KOPT-K1 (cell line): ENCODE measurements at regions not wholly inside any gene's neighbourhood (a gene's known extent, or its start where the extent isn't known, plus 50 kb on each side); places are given as distances from the start of the nearest gene placed in this dataset.

ENCODE experiments used
- H3K27ac ChIP-seq: fragments of 200-600 bp; sonication (generic); 2 replicates; pipeline ENCODE4 v1.5.1; 2016; ENCODE audit warnings: antibody characterized with exemption, mild to moderate bottlenecking, low read depth, low read length; ENCODE audit not compliant: poor library complexity, severe bottlenecking
- H3K36me3 ChIP-seq: fragments of 200-600 bp; sonication (generic); 2 replicates; pipeline ENCODE4 v1.5.1; 2017; ENCODE audit warnings: antibody characterized with exemption, mild to moderate bottlenecking, low read length, moderate library complexity; ENCODE audit not compliant: insufficient read depth
- H3K9me3 ChIP-seq: fragments of 200-600 bp; sonication (generic); 2 replicates; pipeline ENCODE4 v1.5.1; 2017; ENCODE audit warnings: antibody characterized with exemption, low read length, mild to moderate bottlenecking; ENCODE audit not compliant: insufficient read depth, poor library complexity, severe bottlenecking

DNA sequence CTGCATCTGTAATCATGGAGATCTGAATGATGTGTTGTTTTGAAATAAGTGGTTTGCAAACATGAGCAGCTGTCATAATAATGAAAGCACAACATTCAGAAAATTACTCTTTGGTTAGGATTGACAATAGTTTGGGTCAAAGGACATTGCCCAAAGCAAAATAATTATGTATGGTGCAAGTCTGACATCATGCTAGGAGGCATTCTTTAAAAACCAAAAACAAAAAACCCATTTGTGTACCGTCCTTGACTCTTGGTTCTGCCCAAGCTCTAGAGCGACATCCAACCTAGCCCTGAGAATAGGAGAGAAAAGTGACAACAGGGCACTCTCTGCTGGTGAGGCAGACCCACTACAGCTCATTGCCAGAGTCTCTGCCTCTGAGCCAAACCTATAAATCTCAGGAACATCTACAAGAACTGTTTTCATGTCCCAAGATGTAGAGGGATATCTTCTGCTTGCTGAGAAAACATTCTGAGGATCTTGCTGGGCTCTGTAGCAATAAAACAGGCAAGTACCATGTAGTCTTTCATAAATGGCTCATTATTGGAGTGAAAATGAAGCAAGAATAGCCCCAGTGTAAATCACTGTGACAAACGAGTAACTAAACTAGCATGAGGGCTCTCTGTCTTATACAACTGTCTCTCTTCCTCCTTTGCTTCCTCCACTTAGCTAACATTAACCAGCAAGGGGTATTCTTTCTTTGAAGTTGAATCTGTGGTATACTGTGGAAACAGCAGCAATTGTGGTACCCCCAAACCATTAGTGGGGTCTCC lies 266.8 kb upstream of the CXCR4 start:
- Histone ChIP-seq H3K36me3 (no peaks in the 10 kb centered on the region), H3K9me3 (no peaks in the 10 kb centered on the region)

DNA sequence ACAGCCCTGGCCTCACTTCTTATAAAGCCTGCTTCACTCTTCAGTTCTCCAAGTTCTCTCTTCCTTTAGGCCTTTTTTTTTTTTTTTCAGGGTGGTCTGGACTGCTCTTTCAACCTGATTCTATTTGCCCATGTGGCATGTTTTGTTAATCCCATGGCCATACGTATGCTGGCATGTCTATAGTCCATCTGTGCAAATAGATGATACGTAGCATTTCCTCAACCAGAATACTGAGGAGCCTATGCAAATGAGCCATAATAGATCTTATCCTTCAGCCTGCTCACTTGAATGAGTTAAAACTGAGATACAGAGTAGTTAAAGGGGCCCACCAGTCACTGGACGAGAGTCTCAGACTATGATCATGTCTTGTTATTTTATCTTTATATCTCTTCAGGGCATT lies 265.2 kb upstream of the CXCR4 start:
- H3K27ac ChIP-seq, result peak overlapping the region; percentile 78
- H3K9me3 ChIP-seq, result no peaks in the 10 kb centered on the region

More for the DNA sequence above, 266.8 kb upstream of the CXCR4 start:
- H3K27ac ChIP-seq, result no peak overlapping the region

DNA sequence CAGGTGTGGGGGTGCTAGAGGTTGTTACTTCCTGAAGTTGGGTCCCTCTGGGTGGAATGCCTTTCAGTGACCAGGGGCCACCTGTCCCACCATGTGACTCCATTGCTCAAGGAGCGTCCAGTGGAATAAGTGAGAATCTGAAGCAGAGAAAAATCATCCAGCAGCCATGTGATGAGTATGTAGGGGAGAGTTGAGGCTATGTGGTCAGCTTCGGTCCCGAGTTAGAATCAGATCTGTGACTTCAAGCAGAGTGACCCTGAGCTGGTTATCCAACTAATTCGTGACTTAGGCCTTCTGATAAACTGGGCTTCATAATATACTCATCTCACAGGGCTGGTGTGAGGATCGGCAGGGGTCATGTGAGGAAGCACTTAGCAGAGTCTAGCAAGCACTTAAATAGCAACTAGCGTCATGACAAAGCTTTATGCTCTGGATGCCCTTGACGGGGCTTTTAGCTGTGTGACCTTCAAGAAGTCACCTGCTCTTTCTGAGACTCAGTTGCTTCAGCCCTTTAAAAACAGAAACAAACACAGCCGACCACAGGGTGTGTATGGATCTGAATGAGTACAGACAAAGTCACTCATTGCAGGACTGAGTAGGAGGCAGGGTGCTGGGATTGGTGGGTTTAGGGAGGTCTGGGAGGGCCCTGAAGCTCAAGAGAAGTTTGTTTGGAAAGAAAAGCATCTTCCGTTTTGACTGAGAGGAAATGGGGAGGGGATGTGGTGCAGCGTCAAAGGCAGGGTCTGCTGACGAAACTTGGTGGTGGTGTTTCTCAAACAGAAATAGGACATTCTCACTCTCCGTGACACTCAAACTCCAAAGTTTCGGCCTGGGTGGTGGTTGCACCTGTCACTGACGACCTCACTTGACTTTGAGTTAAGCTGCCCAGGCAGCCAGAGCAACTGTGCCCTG lies 264.0 kb upstream of the CXCR4 start:
- Histone ChIP-seq H3K27ac (peak overlapping the region; percentile 78), H3K9me3 (no peaks in the 10 kb centered on the region), H3K36me3 (no peaks in the 10 kb centered on the region)

More for the DNA sequence above, 265.2 kb upstream of the CXCR4 start:
- H3K36me3 ChIP-seq, result no peaks in the 10 kb centered on the region

DNA sequence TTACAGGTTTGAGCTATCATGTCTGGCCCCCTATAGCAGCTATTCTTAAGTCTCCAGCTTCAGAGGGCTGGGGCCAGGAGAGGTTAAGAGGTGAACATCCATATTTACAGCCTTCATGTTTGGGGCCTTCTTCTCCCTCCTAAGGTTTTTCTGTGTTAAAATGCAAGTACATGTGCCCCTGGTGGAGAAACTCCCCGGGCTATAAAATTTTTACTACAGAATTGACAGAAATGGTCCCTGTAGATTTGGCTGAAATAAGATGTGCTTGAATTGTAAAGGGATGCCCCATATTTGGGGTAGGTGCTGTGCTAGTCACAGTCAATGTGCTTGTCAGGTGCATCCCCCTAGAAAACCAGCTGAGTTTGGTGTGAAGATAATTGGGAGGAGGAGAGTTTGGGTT lies 263.3 kb upstream of the CXCR4 start:
- H3K36me3 ChIP-seq, result no peaks in the 10 kb centered on the region
- H3K9me3 ChIP-seq, result no peaks in the 10 kb centered on the region
- H3K27ac ChIP-seq, result peak overlapping the region; percentile 78

DNA sequence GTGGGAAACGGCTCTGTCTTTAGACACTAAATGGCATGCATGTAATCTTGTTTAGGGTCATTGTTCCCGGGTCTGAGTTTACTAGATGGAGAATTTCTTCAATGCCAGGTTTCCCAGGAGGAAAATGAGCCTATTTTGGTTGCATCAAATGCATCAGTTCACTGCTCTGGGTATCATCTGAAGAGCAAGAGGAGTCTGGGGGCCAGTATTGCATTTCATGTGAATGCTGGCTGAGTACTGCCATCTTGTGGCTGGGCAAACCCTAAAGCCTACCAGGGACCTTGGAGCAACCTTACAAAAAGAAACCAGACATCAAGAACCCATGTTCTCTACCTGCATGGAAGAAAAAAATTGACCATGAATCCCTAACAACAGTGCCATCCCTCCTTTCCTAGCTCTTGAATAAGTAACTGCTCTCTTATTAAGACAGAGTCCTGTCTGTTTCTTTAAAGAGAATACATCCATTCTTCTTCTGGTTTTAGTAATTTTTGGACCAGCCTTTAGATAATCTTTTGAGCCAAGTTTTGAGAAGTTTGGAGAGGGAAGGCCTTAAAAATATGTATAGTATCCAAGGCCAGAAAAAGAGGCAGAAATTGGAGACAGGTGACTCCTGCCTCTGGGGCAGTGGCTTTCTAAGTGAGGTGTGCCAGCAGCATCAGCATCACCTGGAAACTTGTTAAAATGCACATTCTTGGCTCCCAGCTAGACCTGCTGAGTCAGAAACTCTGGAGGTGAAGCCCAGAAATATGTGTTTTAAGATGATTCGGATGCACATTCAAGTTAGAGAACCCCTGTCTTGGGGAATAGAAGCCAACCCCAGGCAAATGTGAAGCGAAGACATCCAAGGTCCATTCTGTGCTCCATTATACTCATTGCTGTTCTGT lies 261.0 kb upstream of the CXCR4 start:
- Histone ChIP-seq H3K9me3 (no peaks in the 10 kb centered on the region), H3K36me3 (no peaks in the 10 kb centered on the region), H3K27ac (no peak overlapping the region)

DNA sequence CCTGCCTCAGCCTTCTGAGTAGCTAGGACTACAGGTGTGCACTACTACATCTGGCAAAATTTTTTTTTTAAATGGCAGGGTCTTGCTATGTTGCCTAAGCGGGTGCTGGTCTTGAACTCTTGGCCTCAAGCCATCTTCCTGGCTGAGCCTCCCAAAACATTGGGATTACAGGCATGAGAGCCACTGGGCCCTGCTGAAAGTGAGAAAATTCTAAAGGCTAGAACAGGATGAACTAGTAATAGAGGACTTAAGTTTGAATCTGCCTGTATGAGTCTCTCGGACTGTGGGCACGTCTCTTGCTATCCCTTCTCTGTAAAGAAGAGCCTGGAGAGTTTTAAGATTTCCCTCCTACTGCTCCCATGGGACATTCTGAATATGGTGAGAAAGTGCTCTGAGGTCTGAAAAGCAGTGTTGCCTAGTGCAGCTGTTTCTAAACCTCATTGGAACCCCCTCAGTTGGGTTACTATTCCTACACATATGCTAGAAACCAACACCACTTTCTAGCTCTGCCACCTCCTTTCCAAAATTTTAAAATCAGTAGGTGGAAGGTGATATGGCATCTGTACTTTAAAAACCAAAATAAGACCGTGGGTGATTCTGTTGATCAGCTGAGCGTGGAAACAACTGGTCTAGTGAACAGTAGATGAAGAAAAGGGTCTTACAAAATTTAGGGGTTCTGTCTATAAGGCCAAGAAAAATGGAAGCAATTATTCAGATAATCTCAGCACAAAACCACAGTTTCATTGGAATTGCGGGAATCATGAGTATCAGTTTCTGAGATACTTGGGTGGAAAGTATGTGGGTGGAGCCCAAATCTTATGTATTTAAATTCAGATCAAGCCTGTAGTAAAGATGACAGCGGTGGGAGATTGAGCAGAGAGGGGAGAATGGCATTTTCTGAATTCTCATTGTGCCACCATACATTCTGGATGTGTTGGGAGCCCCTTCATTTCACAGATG lies 259.8 kb upstream of the CXCR4 start:
- Histone ChIP-seq H3K27ac (no peak overlapping the region), H3K36me3 (no peaks in the 10 kb centered on the region), H3K9me3 (no peaks in the 10 kb centered on the region)

DNA sequence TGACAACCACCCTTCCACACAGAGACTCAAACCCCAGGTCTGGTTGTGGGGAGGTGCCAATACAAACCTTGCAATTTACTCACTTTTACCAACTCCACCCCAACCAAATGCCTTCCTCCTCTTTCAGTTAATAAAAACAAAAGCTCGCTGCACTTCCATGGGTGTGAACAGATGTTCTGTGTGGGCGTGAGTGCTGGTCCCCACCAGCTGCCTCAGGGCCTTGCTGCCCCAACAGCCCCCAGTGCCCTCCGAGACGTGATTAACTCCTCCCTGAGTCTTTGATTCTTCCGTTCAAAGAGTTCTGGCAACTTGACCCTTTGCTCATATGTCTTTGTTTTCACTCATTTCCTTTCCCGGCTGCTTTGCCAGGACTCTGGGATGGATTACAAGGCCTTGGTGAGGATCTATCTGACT lies 258.9 kb upstream of the CXCR4 start:
- Histone ChIP-seq H3K36me3 (no peaks in the 10 kb centered on the region), H3K27ac (peak overlapping the region; percentile 41), H3K9me3 (no peaks in the 10 kb centered on the region)

DNA sequence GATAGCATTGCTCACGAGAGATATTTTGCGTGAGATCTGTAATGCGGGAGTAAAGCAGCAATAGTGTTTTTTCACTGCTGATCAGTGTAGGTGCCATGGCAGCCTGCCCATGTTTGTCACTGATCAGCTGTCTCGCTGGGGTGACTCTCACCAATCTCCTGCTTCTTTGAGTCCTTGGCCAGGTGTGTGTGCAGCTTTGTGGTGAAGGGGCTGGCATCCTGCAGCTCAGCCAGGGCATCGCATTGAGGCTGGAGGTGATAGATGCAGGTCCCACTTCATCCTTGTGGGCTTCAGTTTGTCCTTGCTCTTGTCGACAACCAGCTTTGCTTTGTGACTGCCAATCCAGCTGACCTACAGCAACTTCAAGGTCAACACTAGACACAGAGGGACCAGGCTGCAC lies 258.3 kb upstream of the CXCR4 start:
- no peaks in the 10 kb centered on the region for H3K36me3 ChIP-seq
- H3K9me3 ChIP-seq, result no peaks in the 10 kb centered on the region
- peak overlapping the region; percentile 41 for H3K27ac ChIP-seq

DNA sequence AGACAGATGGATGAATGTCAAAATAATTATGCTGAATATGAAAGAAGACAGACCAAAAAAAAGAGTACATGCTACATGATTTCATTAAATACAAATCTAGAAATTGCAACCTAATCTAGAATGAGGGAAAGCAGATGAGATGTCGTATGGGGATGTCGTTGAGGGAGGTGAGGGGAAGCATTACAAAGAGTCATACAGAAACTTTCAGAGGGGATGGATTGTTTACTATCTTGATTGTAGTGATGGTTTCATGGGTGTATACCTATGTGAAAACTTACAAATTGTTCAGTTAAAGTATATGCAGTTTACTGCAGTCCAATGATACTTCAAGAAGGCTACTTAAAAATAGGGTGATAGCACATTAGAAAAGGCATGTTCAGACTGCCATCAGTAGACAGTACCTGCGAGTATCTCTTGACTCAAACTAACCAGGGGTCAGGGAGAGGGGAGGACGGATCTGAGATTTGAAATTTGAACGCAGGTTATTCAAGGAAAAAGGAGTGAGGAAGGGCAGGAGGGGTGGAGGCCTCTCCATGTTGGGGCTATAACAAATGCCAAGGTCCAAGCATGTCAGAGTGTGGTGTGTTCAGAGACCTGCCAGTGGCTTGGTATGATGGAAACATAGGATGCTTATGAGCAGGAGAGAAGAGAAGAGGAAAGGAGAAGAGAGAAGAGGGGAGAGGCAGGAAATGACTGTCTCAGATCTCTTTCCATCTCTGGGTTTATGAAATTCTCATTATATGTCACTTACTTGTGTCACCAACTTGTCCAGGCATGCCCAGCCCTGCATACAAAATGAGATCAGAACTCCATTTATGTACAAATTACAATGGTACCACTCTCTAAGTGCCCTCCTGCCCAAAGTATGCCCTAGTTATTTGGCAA lies 257.3 kb upstream of the CXCR4 start:
- peak overlapping the region; percentile 41 for H3K27ac ChIP-seq
- H3K9me3 ChIP-seq, result no peaks in the 10 kb centered on the region

DNA sequence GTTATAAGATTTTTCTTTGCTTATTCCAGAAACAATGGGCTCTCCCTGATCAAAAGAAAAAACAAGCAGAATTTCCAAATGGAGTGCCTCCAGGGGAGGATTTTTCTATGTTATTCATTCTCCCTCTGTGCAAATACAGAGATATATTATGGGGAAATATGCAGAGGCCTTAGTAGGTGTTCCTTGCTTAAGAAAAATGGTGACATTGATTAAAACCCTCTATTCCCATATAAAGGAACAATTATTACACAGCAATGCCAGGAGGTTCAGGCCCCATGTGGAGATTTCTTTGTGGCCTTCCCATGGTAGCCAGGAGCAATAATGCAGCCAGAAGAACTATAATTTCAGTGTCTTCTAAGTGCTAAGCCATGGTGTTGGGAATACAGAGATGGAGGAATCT lies 255.9 kb upstream of the CXCR4 start:
- H3K9me3 ChIP-seq, result no peaks in the 10 kb centered on the region
- H3K36me3 ChIP-seq, result no peaks in the 10 kb centered on the region
- no peak overlapping the region for H3K27ac ChIP-seq

More for the DNA sequence above, 257.3 kb upstream of the CXCR4 start:
- H3K36me3 ChIP-seq, result no peaks in the 10 kb centered on the region

DNA sequence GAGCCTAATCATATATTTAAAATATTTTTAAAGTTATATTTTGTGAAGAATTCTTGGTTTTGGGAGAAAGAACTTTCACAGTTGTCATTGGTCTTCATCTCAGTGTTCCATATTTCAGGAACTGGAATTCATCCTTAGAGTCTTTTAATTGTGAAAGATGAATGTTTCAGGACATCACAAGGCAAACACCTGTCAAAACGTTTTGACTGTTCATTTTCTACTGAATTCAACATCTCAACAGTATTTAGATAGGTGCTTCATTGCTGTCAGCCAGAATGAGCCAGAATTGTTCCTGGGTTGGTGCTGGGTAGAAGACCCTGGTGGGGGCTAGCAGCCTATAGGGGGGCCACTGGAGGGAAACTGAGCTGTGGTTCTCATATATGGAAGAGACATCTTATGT lies 255.1 kb upstream of the CXCR4 start:
- Histone ChIP-seq H3K9me3 (peaks cover 7% of the 10 kb centered on the region), H3K36me3 (no peaks in the 10 kb centered on the region), H3K27ac (no peak overlapping the region)

DNA sequence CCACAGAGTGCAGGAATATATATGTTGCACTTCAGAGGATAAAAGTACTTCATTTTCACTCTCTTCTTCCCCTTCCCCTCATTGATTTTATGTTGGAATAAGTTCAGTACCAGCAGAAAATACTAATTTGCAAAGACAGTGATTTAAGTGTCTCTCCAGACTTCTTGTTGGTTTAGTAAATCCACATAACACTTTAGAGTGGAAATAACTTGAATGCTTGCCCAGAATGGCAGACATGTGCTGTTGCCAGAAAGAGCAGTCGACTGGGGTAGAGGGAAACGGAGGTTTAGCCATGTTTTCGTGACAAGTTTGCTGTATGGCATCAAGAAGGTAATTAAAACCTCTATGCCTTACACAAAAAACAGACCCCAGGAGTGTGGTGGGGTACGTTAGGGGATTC lies 246.0 kb upstream of the CXCR4 start:
- Histone ChIP-seq H3K9me3 (peaks cover 14% of the 10 kb centered on the region), H3K27ac (no peak overlapping the region), H3K36me3 (no peaks in the 10 kb centered on the region)

DNA sequence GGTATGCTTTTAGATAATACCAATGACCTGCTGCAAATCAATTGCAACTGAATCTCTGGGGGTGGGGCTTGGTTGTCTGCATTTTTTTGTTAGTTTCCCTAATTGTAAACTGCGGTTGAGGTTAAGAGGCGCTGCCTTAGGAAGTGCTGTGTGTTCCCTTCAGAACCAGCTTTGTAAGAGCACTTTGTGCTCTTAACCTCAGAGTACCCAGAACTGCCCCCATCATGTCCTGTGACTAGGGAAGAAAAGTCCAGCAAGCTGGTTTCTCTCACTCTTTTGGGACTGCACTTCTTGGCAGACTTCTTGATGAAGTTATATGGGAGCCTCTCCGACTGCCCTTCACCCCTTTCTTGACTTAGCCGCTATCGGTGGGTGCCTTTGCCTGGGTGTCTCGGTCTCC lies 245.5 kb upstream of the CXCR4 start:
- no peaks in the 10 kb centered on the region for H3K36me3 ChIP-seq
- H3K9me3 ChIP-seq, result peaks cover 12% of the 10 kb centered on the region
- H3K27ac ChIP-seq, result no peak overlapping the region
